Stimulated activated CD4-positive, alpha-beta T cell treated with anti-CD3 and anti-CD28 coated beads, Interleukin-12 subunit alpha, Interleukin-12 subunit beta, amount 100 ng/mL, for 24 hours (primary cell): ENCODE measurements at regions not wholly inside any gene's neighbourhood (a gene's known extent, or its start where the extent isn't known, plus 50 kb on each side); places are given as distances from the start of the nearest gene placed in this dataset.

Experiments used
- DNase-seq, 2 experiments: peaks; one replicate each; pipeline ENCODE4 v3.0.0-alpha.2; 2020; ENCODE audit warnings: low read depth in 2 of 2

GRCh38 chr13:52975969-52976368 is 52.6 kb upstream of the OLFM4 start:
- DNase-seq: no peak

GRCh38 chr13:52975161-52975560 is 53.5 kb upstream of the OLFM4 start:
- DNase-seq: no peak

- DNase-seq: no peak
Measured at GRCh38 chr13:52974711-52975110, 53.9 kb upstream of the OLFM4 start.

- DNase-seq: no peak
Measured at GRCh38 chr13:52969373-52969772, 59.2 kb upstream of the OLFM4 start.

GRCh38 chr13:52968074-52968700 is 60.4 kb upstream of the OLFM4 start:
- DNase-seq: peak; percentile 25 to 51

- no peak for DNase-seq
Measured at GRCh38 chr13:52961987-52962386, 66.6 kb upstream of the OLFM4 start.

- DNase-seq: no peak
Measured at GRCh38 chr13:52961256-52961910, 67.2 kb upstream of the OLFM4 start.

GRCh38 chr13:52955472-52955874 is 73.1 kb upstream of the OLFM4 start:
- no peak for DNase-seq

- DNase-seq: no peak
Measured at GRCh38 chr13:52954838-52955237, 73.8 kb upstream of the OLFM4 start.

GRCh38 chr13:52950436-52950956 is 78.1 kb upstream of the OLFM4 start:
- no peak for DNase-seq

- DNase-seq: no peak
Measured at GRCh38 chr13:52949742-52950141, 78.9 kb upstream of the OLFM4 start.

- DNase-seq: no peak
Measured at GRCh38 chr13:52949044-52949443, 79.6 kb upstream of the OLFM4 start.

GRCh38 chr13:52947921-52948373 is 80.7 kb upstream of the OLFM4 start:
- no peak for DNase-seq

- no peak for DNase-seq
Measured at GRCh38 chr13:52945348-52945747, 83.3 kb upstream of the OLFM4 start.

GRCh38 chr13:52944697-52945096 is 83.9 kb upstream of the OLFM4 start:
- DNase-seq: no peak

- DNase-seq: no peak
Measured at GRCh38 chr13:52938065-52938464, 89.6 kb upstream of the PCDH8 start.

GRCh38 chr13:52936806-52937205 is 88.4 kb upstream of the PCDH8 start:
- no peak for DNase-seq

GRCh38 chr13:52934258-52934657 is 85.8 kb upstream of the PCDH8 start:
- DNase-seq: no peak

- no peak for DNase-seq
Measured at GRCh38 chr13:52933547-52934210, 85.2 kb upstream of the PCDH8 start.

GRCh38 chr13:52933099-52933498 is 84.7 kb upstream of the PCDH8 start:
- DNase-seq: no peak

- DNase-seq: no peak
Measured at GRCh38 chr13:52932649-52933048, 84.2 kb upstream of the PCDH8 start.

GRCh38 chr13:52931539-52932431 is 83.3 kb upstream of the PCDH8 start:
- no peak for DNase-seq
